Activated naive CD8-positive, alpha-beta T cell (primary cell): ENCODE measurements at regions not wholly inside any gene's neighbourhood (a gene's known extent, or its start where the extent isn't known, plus 50 kb on each side); places are given as distances from the start of the nearest gene placed in this dataset.

ENCODE experiments used
- H3K27ac Mint-ChIP-seq: one replicate; pipeline ENCODE4 v1.8.0; 2021; ENCODE audit warnings: mixed read lengths
- H3K27me3 Mint-ChIP-seq: one replicate; pipeline ENCODE4 v1.8.0; 2021; ENCODE audit warnings: mixed read lengths
- H3K36me3 Mint-ChIP-seq: one replicate; pipeline ENCODE4 v1.8.0; 2021; ENCODE audit warnings: mixed read lengths
- H3K4me1 Mint-ChIP-seq: one replicate; pipeline ENCODE4 v1.8.0; 2021; ENCODE audit warnings: low read depth, mixed read lengths
- H3K4me3 Mint-ChIP-seq: one replicate; pipeline ENCODE4 v1.8.0; 2021; ENCODE audit warnings: mild to moderate bottlenecking, mixed read lengths
- H3K9me3 Mint-ChIP-seq: one replicate; pipeline ENCODE4 v1.8.0; 2021; ENCODE audit warnings: low read depth, mixed read lengths

DNA sequence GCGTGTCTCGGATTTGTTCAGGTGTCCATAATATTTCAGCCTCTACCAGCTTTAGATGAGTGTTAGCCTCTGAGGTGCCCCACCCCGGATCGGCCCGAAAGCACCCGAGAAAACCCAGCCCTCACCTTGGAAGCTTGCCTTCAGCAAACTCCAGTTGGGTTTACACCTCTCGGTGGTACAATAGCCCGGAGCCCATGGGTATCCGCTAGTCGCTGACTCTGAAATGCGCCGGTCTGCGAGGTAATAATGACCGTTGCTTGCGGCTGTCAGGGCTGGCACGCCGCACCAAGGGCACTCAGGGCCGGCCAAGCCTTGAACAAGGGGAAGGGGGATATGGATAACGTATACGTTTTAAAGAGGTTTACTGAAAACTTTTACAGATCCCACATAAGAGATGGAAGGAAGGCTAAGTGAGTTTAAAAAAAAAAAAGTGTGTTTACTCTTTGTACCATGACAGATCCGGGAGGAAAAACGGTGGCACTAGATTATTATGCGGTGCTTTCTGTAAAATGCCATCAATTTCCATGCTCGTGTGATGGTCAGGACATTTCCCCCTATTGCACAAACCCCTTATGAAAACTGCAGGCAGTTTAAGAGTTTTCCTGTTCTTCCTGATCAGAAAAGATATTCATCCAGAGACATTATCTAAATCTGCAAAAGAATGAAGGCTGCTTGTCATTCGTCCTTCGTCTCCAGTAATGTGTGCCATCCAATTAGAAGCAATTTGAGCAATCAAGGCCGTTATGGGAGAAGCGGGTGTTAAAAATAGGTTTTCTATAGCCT, 124.2 kb downstream of the TMEM161B start:
- Mint-ChIP-seq H3K27me3 (peaks cover 29% of the 10 kb centered on the region), H3K4me3 (peak overlapping the region; percentile 33), H3K4me1 (peaks cover 18% of the 10 kb centered on the region), H3K36me3 (no peaks in the 10 kb centered on the region), H3K9me3 (no peaks in the 10 kb centered on the region), H3K27ac (no peak overlapping the region)

DNA sequence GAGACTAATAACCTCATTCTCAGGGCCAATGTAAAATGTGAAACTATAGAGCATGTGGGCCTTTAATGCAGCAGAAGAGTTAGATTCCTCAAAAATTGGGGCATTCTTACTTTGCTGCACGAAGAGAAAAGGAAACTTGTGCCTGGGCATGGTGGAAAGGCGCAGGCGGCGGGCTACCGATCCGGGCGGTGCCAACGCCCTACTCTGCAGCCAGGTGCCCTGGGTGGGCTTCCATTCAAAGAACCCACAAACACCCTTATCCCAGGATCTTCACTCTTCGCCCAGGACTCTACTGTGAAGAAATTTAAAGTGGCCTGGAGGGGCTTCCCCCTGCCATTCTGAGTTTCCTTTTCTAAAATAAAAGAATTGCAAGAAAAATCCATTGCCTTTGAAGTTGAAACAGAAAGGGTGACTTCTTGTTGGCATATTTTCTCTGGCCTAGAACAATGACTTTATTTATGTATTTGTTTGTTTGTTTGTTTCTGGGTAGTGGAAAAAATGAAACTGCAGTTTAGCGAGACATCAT, 124.9 kb downstream of the TMEM161B start:
- H3K4me1 Mint-ChIP-seq = peaks cover 18% of the 10 kb centered on the region
- H3K4me3 Mint-ChIP-seq = peak overlapping the region; percentile 17
- H3K27me3 Mint-ChIP-seq = peaks cover 34% of the 10 kb centered on the region
- H3K27ac Mint-ChIP-seq = no peak overlapping the region
- no peaks in the 10 kb centered on the region for H3K36me3 Mint-ChIP-seq
- H3K9me3 Mint-ChIP-seq = no peaks in the 10 kb centered on the region

DNA sequence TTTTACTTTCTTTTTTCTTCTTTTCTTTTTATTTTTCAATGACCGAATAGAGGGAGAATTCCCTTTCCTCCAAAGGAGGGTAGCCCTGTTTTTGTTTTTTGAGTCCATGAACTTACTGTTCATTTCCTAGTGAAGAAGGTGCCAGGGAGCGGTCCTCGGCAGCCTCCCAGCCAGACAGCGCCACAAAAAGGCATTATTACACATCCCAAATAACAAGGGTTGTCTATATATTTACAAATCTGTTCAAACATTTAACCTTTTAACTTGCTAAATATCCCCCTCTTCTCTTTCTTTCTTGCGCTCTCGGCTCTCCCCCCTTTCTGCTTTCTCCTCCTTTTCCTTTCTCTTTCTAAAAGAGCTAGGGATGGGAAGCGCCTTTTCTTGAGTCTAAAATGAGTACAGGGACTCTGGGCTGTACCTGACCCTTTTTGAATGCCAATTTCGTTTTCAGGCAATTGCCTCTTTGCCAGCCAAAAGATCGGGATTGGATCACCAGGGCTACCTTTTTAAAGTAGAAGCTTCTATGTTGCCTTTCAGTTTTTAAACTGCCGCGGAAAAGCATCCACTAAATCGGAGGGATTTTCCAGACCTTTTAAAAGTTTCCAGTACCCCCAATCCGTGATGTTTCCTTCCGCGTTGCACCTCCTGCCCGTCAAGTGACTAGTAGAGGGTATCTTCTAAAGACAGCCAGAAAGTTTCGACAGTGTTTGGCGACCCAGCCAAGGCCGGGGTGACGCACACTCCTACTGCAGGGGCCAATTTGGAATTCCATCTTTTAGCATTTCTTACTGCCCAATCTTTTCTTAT, 125.6 kb downstream of the TMEM161B start:
- H3K4me3 Mint-ChIP-seq = no peak overlapping the region
- H3K36me3 Mint-ChIP-seq = no peaks in the 10 kb centered on the region
- peaks cover 33% of the 10 kb centered on the region for H3K27me3 Mint-ChIP-seq
- no peak overlapping the region for H3K27ac Mint-ChIP-seq
- peaks cover 18% of the 10 kb centered on the region for H3K4me1 Mint-ChIP-seq
- no peaks in the 10 kb centered on the region for H3K9me3 Mint-ChIP-seq

DNA sequence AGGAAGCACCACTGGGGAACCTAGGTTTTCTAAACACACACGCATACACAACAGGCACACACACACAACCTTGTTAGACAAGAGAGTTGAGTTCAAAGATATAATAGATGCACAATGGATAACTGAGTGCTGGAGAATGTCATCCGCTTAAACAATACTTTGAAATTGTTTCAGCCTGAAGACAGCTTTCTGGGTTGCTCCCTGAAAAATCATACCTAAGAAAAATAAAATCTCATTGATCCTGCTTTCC, 126.1 kb downstream of the TMEM161B start:
- no peak overlapping the region for H3K4me3 Mint-ChIP-seq
- H3K27me3 Mint-ChIP-seq = peaks cover 32% of the 10 kb centered on the region
- peaks cover 18% of the 10 kb centered on the region for H3K4me1 Mint-ChIP-seq
- no peaks in the 10 kb centered on the region for H3K36me3 Mint-ChIP-seq
- H3K9me3 Mint-ChIP-seq = no peaks in the 10 kb centered on the region
- H3K27ac Mint-ChIP-seq = no peak overlapping the region

DNA sequence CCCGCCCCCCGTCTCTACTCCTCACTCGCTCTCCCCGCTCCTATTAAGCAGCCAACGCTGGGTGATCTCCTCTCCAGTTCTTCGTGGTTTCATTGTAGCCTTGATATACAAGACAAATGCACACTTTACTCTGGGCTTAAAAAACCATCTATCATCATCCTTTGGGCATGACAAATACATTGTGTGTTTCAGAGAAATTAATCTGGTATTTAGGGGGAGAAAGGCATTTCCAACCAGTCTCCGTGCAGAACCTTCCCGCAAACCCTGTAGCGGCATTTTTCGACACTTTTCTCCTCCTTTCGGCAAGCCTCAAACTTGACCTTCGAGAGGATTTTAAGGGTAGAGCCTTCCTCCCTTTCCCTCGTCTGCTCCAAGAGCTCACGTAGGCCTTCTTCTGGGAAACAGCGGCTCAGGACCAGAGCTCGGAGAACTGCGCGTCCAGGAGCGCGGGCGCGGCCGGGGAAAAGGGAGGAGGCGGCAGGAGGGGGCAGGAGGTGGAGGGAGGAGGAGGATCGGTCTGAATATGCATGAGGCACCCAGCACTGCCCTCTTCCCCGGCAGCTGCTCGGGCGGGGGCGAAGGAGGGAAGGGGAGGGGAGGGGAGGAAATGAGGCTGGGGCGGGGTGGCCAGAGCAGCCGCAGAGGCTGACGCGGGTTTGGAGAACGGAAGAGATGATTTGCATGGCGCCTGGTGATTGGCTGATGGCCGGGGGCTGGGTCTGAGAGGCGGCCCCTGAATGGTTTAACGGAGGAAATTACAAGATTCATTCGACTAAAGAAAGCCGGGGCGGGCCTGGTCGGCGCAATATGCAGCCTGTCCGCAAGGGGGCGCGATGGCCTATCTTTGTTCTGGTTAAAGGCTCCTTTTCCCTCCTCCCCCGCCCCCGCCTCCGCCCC, 127.5 kb downstream of the TMEM161B start:
- Mint-ChIP-seq H3K27ac (no peak overlapping the region), H3K4me1 (peaks cover 18% of the 10 kb centered on the region), H3K4me3 (no peak overlapping the region), H3K9me3 (no peaks in the 10 kb centered on the region), H3K36me3 (no peaks in the 10 kb centered on the region), H3K27me3 (peaks cover 33% of the 10 kb centered on the region)

DNA sequence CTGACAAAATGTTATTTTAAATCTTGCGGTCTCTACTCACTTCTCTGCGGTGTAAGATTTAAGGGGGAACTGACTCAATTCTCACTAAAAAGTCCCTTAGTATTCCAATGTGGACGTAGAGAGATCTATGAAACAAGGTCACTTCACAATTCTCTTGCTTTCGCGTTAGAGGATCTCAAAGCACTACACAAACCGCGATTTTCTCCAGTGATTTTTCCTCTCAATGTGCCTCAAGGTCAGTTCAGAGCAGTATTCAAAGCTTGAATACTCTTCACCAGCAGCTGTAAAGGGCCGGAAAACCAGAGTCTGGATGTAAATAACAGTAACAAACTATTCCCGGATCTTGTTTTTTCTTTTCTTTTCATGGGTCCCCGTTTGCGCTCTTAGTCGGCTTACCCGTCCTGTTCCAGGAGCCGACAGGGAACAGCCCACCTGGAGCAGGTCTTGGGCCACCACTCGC, 128.2 kb downstream of the TMEM161B start:
- H3K27me3 Mint-ChIP-seq = peaks cover 30% of the 10 kb centered on the region
- H3K4me1 Mint-ChIP-seq = peaks cover 14% of the 10 kb centered on the region
- H3K27ac Mint-ChIP-seq = no peak overlapping the region
- no peak overlapping the region for H3K4me3 Mint-ChIP-seq
- H3K9me3 Mint-ChIP-seq = no peaks in the 10 kb centered on the region
- no peaks in the 10 kb centered on the region for H3K36me3 Mint-ChIP-seq

DNA sequence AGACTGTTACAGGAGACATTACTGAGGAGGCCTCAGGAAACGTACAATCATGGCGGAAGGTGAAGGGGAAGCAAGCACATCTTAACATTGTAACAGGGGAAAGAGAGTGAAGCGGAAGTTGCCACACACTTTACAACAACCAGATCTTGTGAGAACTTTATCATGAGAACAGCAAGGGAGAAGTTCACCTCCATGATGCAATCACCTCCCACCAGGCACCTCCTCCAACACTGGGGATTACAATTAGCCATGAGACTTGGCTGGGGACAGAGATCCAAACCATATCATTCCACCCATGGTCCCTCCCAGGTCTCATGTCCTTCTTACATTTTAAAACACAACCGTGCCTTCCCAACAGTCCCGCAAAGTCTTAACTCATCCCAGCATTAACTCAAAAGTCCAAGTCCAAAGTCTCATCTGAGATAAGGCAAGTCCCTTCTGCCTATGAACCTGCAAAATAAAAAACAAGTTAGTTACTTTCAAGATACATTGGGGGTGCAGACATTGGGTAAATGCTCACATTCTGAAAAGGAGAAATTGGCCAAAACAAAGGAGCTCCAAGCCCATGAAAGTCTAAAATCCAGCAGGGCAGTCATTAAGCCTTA, 138.3 kb downstream of the TMEM161B start:
- Mint-ChIP-seq H3K4me3 (no peak overlapping the region), H3K9me3 (peaks cover 10% of the 10 kb centered on the region), H3K27ac (no peak overlapping the region), H3K4me1 (no peaks in the 10 kb centered on the region), H3K27me3 (peaks cover 21% of the 10 kb centered on the region), H3K36me3 (no peaks in the 10 kb centered on the region)

DNA sequence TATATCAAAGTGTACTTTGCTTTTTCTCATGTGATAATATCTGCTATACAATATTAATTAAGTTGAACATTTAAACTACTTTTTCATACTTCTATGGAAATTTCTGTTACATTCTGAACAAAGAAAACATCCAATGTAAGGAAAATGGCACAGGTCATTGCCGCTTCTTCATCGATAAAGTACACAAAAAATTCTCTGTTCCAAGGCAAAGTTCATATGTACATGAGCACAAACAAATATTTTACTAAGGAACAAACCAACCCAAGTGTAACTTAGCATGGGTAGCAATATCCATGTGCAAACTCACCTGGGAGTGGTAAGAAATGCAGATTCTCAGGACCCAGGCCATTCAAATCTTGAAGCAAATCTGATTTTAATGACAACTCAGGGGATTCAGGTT, 139.8 kb downstream of the TMEM161B start:
- H3K4me3 Mint-ChIP-seq = no peak overlapping the region
- peaks cover 18% of the 10 kb centered on the region for H3K27me3 Mint-ChIP-seq
- no peaks in the 10 kb centered on the region for H3K4me1 Mint-ChIP-seq
- no peaks in the 10 kb centered on the region for H3K36me3 Mint-ChIP-seq
- peaks cover 15% of the 10 kb centered on the region for H3K9me3 Mint-ChIP-seq
- H3K27ac Mint-ChIP-seq = no peak overlapping the region

DNA sequence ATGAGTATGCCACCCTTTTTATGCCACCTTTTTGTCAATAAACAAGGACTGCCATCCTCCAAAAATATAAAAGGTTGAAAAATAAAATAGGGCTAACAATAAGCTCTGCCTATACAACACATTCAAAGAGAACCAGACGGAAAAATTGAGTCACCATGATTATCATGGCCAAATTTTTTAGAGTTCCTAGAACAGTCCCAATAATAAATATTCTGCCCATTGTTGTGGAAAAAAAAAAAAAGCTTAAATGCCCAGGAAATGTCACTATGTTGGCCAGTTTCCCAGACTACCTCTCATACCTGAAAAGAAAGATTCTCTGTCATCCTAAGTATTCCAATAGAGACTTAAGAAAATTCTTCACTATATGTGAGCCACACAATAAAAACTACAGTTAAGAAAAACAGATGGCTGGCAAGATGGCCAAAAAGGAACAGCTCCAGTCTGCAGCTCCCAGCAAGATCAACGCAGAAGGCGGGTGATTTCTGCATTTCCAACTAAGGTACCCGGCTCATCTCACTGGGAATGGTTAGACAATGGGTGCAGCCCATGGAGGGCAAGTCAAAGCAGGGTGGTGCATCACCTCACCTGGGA, 149.0 kb downstream of the TMEM161B start:
- Mint-ChIP-seq H3K4me1 (no peaks in the 10 kb centered on the region), H3K9me3 (peaks cover 3% of the 10 kb centered on the region), H3K4me3 (no peak overlapping the region), H3K27ac (no peak overlapping the region), H3K27me3 (peaks cover 12% of the 10 kb centered on the region), H3K36me3 (no peaks in the 10 kb centered on the region)

DNA sequence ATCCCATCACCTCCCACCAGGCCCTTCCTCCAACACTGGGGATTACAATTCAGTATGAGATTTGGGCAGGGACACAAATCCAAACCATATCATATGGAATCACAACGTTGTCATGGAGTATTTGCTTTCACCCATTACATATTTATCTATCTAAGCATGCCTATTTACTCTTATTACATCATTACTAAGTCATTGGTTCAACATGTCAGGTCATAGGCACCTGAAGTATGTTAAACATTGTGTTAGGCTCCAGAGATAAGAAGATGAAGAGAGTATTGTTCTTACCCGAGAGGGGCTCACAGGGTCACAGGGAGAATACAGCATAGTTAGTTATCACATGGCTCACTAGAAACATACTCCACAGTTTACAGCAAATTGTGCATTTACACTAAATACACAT, 150.5 kb downstream of the TMEM161B start:
- Mint-ChIP-seq H3K36me3 (no peaks in the 10 kb centered on the region), H3K27ac (no peak overlapping the region), H3K27me3 (peaks cover 12% of the 10 kb centered on the region), H3K9me3 (no peaks in the 10 kb centered on the region), H3K4me3 (no peak overlapping the region), H3K4me1 (no peaks in the 10 kb centered on the region)

DNA sequence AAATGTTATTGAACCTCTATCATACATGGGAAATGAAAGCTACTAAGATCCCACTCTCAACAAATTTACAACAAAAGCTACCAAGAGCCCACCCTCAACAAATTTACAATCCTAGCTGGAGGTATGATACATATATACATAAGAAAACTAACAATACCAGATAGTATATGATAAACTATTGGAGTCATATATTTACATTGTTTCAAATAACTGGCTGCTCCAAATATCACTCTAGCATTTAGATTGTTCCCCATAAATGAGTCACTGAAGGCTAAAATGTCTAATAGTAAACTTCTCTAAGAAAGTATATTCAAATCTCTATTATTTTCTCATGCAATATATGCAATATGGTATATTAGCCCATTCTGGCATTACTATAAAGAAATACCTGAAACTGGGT, 151.1 kb downstream of the TMEM161B start:
- H3K27ac Mint-ChIP-seq = no peak overlapping the region
- no peak overlapping the region for H3K4me3 Mint-ChIP-seq

DNA sequence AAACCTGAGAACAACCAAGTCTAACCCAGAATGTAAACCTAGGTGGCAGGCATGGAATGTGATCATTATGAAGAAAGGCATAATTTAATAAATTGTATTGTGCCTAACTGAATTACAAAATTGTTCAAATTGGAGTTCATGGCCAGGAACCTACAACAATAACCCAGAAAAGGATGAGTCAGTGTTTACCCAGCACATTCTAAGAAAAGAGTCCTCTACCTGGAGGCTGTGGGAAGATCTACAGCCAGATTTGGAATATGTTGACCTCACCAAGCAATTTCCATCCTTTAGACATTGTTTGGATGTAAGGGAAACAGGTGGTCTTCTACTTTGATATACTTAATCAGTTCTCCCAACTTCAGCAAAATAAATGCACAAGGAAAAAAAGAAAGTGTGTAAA, 152.2 kb downstream of the TMEM161B start:
- Mint-ChIP-seq H3K4me3 (no peak overlapping the region), H3K27ac (no peak overlapping the region), H3K36me3 (no peaks in the 10 kb centered on the region), H3K9me3 (no peaks in the 10 kb centered on the region), H3K4me1 (no peaks in the 10 kb centered on the region), H3K27me3 (peaks cover 10% of the 10 kb centered on the region)

More for the DNA sequence above, 151.1 kb downstream of the TMEM161B start:
- no peaks in the 10 kb centered on the region for H3K36me3 Mint-ChIP-seq
- no peaks in the 10 kb centered on the region for H3K9me3 Mint-ChIP-seq
- H3K27me3 Mint-ChIP-seq = peaks cover 12% of the 10 kb centered on the region
- H3K4me1 Mint-ChIP-seq = no peaks in the 10 kb centered on the region

DNA sequence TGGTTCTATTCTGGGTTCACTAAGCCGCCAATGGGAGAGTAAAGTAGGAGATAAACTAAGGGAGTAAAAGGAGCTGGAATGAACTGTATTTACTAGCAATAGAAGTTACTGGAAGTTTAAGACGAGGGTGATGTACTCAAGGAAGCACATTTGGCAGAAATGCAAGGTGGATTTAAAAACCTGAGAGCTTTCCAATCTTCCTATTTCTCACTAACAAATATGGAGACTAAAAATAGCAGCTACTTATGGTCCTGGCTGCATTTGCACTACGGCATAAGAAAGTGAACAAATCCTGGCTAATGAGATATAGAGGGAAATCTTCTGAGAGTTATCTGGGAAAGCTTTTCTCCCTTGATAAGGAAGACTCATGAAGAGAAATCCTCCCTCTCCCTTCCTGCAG, 153.4 kb downstream of the TMEM161B start:
- no peak overlapping the region for H3K4me3 Mint-ChIP-seq
- H3K27ac Mint-ChIP-seq = no peak overlapping the region
- H3K27me3 Mint-ChIP-seq = peaks cover 7% of the 10 kb centered on the region
- no peaks in the 10 kb centered on the region for H3K4me1 Mint-ChIP-seq
- no peaks in the 10 kb centered on the region for H3K9me3 Mint-ChIP-seq
- no peaks in the 10 kb centered on the region for H3K36me3 Mint-ChIP-seq

DNA sequence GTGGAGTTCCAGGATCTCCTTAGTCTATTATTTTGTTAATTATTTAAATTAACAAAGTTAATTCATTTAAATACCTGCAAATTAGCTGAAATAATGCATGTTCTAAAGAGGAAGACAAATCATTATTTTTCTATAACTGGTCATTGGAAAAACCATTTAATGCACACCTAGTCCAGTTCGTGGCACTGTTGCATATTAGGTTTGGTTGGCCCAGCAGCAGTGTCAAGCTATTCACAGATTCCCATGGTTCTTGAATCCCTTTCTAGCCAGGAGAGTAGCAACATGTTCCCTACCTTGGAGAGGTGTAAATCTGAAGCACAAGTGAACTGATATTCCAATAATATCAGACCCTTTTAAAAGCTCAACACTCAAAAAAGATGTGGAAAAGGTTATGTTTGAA, 155.2 kb downstream of the TMEM161B start:
- Mint-ChIP-seq H3K36me3 (no peaks in the 10 kb centered on the region), H3K9me3 (no peaks in the 10 kb centered on the region), H3K4me1 (no peaks in the 10 kb centered on the region), H3K27me3 (peaks cover 7% of the 10 kb centered on the region), H3K4me3 (no peak overlapping the region), H3K27ac (no peak overlapping the region)
